ENCODE measurements at regions not wholly inside any gene's neighbourhood (a gene's known extent, or its start where the extent isn't known, plus 50 kb on each side); places are given as distances from the start of the nearest gene placed in this dataset.

DNA sequence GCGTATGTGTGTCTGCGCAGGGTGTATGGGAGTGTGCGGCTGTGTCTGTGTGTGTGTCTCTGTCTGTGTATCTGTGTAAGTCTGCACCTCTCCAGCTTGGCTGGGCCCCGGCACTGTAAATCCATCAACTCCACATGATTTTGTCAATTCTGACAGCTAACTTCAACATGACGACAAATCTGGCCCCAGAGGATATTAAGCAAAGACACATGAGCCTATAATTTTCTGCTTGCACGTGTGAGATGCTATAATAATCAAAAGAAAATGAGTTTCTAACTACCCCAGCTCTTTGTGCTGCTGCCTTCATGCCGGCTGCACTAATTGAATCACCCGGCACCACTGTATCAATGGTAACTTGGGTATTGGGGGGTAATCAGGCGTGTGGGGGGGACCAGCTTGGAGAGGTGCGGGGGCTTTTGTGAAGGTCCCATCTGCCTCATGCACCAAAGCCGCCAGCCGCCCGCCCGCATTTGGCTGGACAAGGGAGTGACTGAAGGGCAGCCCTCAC, 57.6 kb upstream of the LHX1 start:
- FAIRE-seq, result no peak
- DNase-seq (ENCODE audit: extremely low spot score, insufficient read length, low read depth), result no peak

DNA sequence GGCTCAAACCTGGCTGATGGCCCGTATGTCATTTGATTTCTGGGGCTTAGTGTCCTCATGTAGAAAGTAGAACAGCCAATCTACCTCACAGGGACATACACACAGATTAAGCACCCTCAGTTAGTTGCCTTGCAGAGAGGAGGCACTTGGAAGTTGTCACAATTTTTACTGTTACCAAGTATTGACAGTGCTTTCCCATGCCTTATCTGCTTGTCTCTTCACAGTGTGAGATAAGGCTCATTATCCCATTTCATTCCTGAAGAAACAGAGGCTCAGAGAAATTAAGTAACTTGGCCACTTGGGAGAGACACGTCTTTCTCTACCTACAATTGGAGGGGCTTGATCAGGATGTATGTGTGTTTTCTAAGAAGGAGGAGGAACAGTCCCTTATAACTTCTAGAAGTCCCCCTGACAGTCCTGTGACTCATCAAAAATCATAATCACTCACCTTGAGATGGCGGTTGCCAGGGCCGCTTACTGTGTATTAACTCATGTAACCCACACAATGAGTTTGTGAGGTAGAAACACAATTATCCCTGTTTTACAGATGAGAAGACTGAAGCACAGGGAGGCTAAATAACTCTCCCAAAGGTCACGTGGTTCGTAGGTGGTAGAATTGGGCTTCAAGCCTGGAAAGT, 56.9 kb upstream of the LHX1 start:
- DNase-seq (ENCODE audit: extremely low spot score, insufficient read length, low read depth) (no peak), FAIRE-seq (no peak)

DNA sequence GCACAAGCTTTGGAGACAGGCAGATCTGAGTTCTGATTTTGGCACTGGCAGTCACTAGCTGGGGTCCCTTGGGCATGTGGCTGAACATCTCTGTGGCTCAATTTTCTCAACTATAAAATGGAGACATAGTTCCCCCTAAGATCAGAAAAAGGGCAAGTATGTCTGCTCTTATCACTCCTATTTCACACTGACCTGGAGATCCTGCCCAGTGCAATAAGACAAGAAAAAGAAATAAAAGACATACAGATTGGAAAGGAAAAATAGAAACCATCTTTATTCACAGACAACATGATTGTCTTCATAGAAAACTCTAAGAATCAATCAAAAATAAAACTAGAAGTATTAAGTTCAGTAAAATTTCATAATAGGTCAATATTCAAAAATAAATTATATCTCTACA, 56.0 kb upstream of the LHX1 start:
- DNase-seq (ENCODE audit: extremely low spot score, insufficient read length, low read depth), result no peak
- no peak for FAIRE-seq

DNA sequence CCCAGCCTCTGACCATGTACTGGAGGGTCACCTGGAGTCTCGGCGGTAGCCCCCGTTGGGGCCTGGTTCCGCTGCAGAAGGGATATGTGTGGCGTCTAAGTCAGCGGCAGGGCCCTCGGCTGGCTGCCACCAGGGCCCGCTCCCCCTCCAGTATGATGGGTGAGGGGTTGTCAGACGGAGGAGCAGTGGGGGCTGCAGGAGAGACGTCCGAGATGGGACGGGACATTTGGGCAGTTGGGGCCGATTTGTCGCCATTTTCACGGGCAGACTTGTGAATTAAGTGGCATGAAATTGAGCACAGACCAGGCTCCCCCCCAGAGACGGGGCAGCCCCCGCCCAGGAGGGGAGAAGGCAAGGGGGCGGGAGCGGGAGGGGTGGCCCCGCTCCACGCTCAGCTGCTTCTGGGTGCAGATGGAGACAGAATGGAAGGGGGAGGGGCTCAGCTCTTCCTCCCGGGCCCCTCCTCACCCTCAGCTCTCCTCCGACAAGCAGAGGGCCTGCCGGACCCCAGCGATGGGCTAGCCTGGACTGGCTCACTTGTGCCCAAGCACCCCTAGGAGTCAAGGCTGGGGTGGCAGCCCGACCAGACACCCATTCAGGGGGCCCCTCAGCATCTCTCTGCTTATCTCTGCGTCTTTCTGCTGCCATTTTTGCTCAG, 52.7 kb upstream of the LHX1 start:
- DNase-seq (ENCODE audit: extremely low spot score, insufficient read length, low read depth), result no peak
- no peak for FAIRE-seq

DNA sequence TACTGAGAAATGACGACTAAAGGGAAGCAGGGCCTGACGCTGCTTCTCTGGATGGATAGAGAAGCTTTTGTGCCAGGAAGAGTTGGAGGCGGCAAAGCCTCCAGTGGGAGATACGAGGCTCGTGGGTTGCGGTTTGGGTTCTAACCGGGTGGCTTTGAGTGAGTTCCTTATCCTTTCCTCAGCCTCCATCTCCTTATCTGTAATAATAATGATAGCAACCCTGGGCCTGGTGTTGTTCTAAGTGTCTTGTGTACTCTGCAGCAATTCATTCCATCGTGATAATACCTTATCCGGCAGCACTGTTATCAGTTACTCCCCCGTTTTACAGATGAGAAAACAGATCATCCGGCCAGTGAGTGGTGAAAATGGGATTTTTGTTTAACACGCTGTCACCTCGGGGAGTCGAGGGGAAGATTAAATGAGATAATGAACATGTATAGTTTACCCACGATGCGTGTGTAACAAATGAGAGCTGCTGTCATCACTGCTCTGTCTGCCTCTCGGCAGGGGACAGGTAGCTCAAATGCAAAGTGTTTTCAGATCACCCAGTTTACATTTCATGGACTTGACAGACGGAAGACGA, 52.0 kb upstream of the LHX1 start:
- DNase-seq (ENCODE audit: extremely low spot score, insufficient read length, low read depth) (no peak), FAIRE-seq (no peak)

DNA sequence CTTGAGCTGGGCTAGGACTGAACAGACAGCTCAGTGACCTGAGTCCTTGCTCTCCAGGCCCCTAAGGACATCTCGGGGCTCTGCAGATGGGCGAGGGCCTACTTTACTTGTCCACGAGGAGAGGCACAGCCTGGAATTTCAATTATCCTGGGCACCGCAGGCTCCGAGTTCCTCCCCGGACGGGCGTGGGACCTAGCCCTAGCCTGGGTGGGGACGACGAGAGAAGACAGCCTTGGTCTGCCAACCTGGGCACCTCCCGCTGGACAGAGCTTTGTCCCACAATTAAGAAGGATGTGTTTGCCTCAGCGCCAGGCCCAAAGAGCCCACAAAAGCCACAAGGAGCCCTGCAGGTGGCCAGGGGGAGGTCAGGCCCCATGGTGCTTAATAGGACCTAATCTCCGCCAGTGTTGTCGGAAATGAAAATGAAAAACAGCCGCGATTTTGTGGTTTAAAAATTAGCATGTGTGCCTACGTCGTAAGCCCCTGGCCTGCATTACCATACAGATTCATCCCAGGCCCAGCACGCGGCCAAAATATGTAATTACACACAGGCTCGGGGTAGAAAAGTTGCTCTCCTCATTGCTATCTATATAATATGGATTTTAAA, 51.4 kb upstream of the LHX1 start:
- no peak for DNase-seq (ENCODE audit: extremely low spot score, insufficient read length, low read depth)
- no peak for FAIRE-seq

Measured in GM18507 (cell line).